Upper lobe of left lung (tissue), 4 donors: ENCODE measurements at regions not wholly inside any gene's neighbourhood (a gene's known extent, or its start where the extent isn't known, plus 50 kb on each side); places are given as distances from the start of the nearest gene placed in this dataset.

Source experiments
- POLR2A ChIP-seq, 4 donors: fragments of 450-650 bp; IDR thresholded peaks; one replicate each; pipeline ENCODE4 v1.5.1; 2016 to 2017; ENCODE audit warnings: antibody characterized with exemption in 4 of 4, mild to moderate bottlenecking in 2 of 4
- POLR2AphosphoS5 ChIP-seq, 2 donors: sonication (generic); formaldehyde crosslinking; IDR thresholded peaks; one replicate each; pipeline ENCODE4 v1.5.1; 2017; ENCODE audit warnings: antibody characterized with exemption in 2 of 2
- TF ChIP-seq, protein P1 (sequence below), 6 experiments: fragments of 450-650 bp in 4 of 6; fragments of 200-600 bp in 2 of 6; sonication (generic) in 2 of 6; IDR thresholded peaks; one replicate each; pipeline ENCODE4 v1.5.1; 2016 to 2019; ENCODE audit warnings: antibody characterized with exemption in 6 of 6

- no peak for TF ChIP-seq POLR2AphosphoS5 (IDR thresholded peaks at IDR 0.05)
- TF ChIP-seq, protein P1, sequence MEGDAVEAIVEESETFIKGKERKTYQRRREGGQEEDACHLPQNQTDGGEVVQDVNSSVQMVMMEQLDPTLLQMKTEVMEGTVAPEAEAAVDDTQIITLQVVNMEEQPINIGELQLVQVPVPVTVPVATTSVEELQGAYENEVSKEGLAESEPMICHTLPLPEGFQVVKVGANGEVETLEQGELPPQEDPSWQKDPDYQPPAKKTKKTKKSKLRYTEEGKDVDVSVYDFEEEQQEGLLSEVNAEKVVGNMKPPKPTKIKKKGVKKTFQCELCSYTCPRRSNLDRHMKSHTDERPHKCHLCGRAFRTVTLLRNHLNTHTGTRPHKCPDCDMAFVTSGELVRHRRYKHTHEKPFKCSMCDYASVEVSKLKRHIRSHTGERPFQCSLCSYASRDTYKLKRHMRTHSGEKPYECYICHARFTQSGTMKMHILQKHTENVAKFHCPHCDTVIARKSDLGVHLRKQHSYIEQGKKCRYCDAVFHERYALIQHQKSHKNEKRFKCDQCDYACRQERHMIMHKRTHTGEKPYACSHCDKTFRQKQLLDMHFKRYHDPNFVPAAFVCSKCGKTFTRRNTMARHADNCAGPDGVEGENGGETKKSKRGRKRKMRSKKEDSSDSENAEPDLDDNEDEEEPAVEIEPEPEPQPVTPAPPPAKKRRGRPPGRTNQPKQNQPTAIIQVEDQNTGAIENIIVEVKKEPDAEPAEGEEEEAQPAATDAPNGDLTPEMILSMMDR (IDR thresholded peaks at IDR 0.05), result no peak
- no peak for TF ChIP-seq POLR2A (IDR thresholded peaks at IDR 0.05)
These were observed 228.9 kb downstream of the ALDH8A1 start for GRCh38 chr6:134721060-134721405.
